GM12878 (cell line): ENCODE measurements at regions not wholly inside any gene's neighbourhood (a gene's known extent, or its start where the extent isn't known, plus 50 kb on each side); places are given as distances from the start of the nearest gene placed in this dataset.

Experiments used
- ATAC-seq: fragments of 200-7000 bp; cut with Tn5 transposase; 3 replicates; pipeline ENCODE4 v1.9.1; 2020; ENCODE audit warnings: mild to moderate bottlenecking, moderate library complexity
- BruUV-seq: library from RNA; stranded (reverse); fragments of 400-500 nt; replicated peaks from 2 replicates; lab custom pipeline; 2021; lab: Mats Ljungman, UMichigan
- CTCF ChIA-PET: fragments of 300-600 bp; sonication (Branson Sonifier 250); formaldehyde crosslinking; extraction: SDS; loops from one replicate; lab custom pipeline; 2021; ENCODE audit warnings: inconsistent platforms; lab: Yijun Ruan, JAX
- POLR2A ChIA-PET: fragments of 350-600 bp; formaldehyde crosslinking; extraction: SDS; loops from one replicate; lab custom pipeline; 2021; ENCODE audit warnings: inconsistent platforms; lab: Charles Lee
- RAD21 ChIA-PET: fragments of 300-600 bp; sonication (Branson Sonifier 250); formaldehyde crosslinking; loops from one replicate; lab custom pipeline; 2023; ENCODE audit warnings: antibody characterized with exemption; ENCODE audit not compliant: unreplicated experiment; lab: Charles Lee
- SMC1A ChIA-PET: fragments of 300-600 bp; sonication (Branson Sonifier 250); formaldehyde crosslinking; loops from one replicate; lab custom pipeline; 2023; ENCODE audit not compliant: unreplicated experiment, uncharacterized antibody; lab: Charles Lee
- DNase-seq: peaks from one replicate; pipeline ENCODE4 v3.0.0-alpha.2; 2011; ENCODE audit warnings: low read depth, low spot score
- FAIRE-seq: peaks from 3 replicates; lab custom pipeline; 2011; peaks lifted over from hg19 to GRCh38; lab: Jason Lieb, UNC
- H2AFZ ChIP-seq: 2 replicates; pipeline ENCODE4 v1.6.0; 2011; ENCODE audit warnings: low read depth, low read length, control low read depth; ENCODE audit not compliant: control insufficient read depth
- H3K27ac ChIP-seq: 2 replicates; pipeline ENCODE4 v1.5.1; 2011; ENCODE audit warnings: control low read depth; ENCODE audit not compliant: control insufficient read depth, insufficient read depth
- H3K27me3 ChIP-seq, 2 experiments: replicated peaks in 1 of 2; 2 replicates each; pipeline versions ENCODE4 v1.6.0 to v1.6.1; 2011; ENCODE audit warnings: low read length in 1 of 2; ENCODE audit not compliant: control insufficient read depth in 2 of 2, insufficient read depth in 2 of 2
- H3K36me3 ChIP-seq, 2 experiments: 2 replicates each; pipeline ENCODE4 v1.5.1; 2011; ENCODE audit warnings: low read length in 1 of 2; ENCODE audit not compliant: control insufficient read depth in 2 of 2, insufficient read depth in 2 of 2
- H3K4me1 ChIP-seq: 2 replicates; pipeline ENCODE4 v1.6.1; 2011; ENCODE audit warnings: mild to moderate bottlenecking, low read length, moderate library complexity, mixed read lengths; ENCODE audit not compliant: control insufficient read depth, insufficient read depth
- H3K4me2 ChIP-seq: 2 replicates; pipeline ENCODE4 v1.6.0; 2011; ENCODE audit warnings: control low read depth; ENCODE audit not compliant: control insufficient read depth, insufficient read depth
- H3K4me3 ChIP-seq: fragments of 200-600 bp; sonication (generic); 2 replicates; pipeline ENCODE4 v1.5.1; 2016
- H3K79me2 ChIP-seq: 2 replicates; pipeline ENCODE4 v1.6.0; 2011; ENCODE audit warnings: low read length; ENCODE audit not compliant: control insufficient read depth, insufficient read depth
- H3K9ac ChIP-seq: 2 replicates; pipeline ENCODE4 v1.8.0; 2011; ENCODE audit warnings: low read length, control low read depth, mixed read lengths; ENCODE audit not compliant: control insufficient read depth, insufficient read depth
- H3K9me3 ChIP-seq: replicated peaks from 3 replicates; pipeline ENCODE4 v1.5.1; 2011; ENCODE audit warnings: mild to moderate bottlenecking, low read length; ENCODE audit not compliant: control insufficient read depth, insufficient read depth
- H4K20me1 ChIP-seq: 2 replicates; pipeline ENCODE4 v1.6.0; 2011; ENCODE audit not compliant: control insufficient read depth, insufficient read depth
- DPF2 ChIP-seq: fragments of 450-650 bp; IDR thresholded peaks from 2 replicates; pipeline ENCODE4 v1.6.1; 2017; ENCODE audit warnings: mild to moderate bottlenecking
- EGR1 ChIP-seq, 2 experiments: IDR thresholded peaks; 1 replicate in 1 of 2; 2 replicates in 1 of 2; pipeline ENCODE4 v1.6.1; 2011 to 2012; ENCODE audit warnings: low read depth in 2 of 2, low read length in 2 of 2, borderline replicate concordance in 1 of 2, mild to moderate bottlenecking in 1 of 2, moderate library complexity in 1 of 2
- ETV6 ChIP-seq, 2 experiments: fragments of 450-650 bp in 1 of 2; IDR thresholded peaks in 1 of 2; conservative IDR thresholded peaks in 1 of 2; 2 replicates each; pipeline ENCODE4 v1.6.1; 2014; ENCODE audit warnings: antibody characterized with exemption in 1 of 2, borderline replicate concordance in 1 of 2, low read depth in 1 of 2, mild to moderate bottlenecking in 1 of 2, moderate library complexity in 1 of 2
- KLF5 ChIP-seq: fragments of 450-650 bp; IDR thresholded peaks from 2 replicates; pipeline ENCODE4 v1.6.1; 2014; ENCODE audit warnings: mild to moderate bottlenecking; ENCODE audit not compliant: partially characterized antibody
- MTA2 ChIP-seq: fragments of 450-650 bp; IDR thresholded peaks from 2 replicates; pipeline ENCODE4 v1.6.1; 2016; ENCODE audit warnings: low read depth, mild to moderate bottlenecking, moderate library complexity
- MYB ChIP-seq: fragments of 150-350 bp; IDR thresholded peaks from 2 replicates; pipeline ENCODE4 v1.6.1; 2014; ENCODE audit warnings: mild to moderate bottlenecking, low read depth, low read length, borderline replicate concordance
- MYC ChIP-seq: IDR thresholded peaks from 2 replicates; pipeline ENCODE4 v1.6.1; 2011; ENCODE audit warnings: mild to moderate bottlenecking, low read length, moderate library complexity, inconsistent platforms; ENCODE audit not compliant: insufficient read depth, insufficient replicate concordance, insufficient read length, severe bottlenecking
- POLR2AphosphoS2 ChIP-seq: IDR thresholded peaks from 2 replicates; pipeline ENCODE4 v1.6.1; 2011; ENCODE audit warnings: low read depth, mild to moderate bottlenecking, low read length, improper control_type of control experiment, moderate library complexity
- POLR2AphosphoS5 ChIP-seq: IDR thresholded peaks from 2 replicates; pipeline ENCODE4 v1.6.1; 2011; ENCODE audit warnings: mild to moderate bottlenecking, low read length, inconsistent platforms
- SPI1 ChIP-seq: IDR thresholded peaks from 2 replicates; pipeline ENCODE4 v1.6.1; 2011; ENCODE audit warnings: low read depth, mild to moderate bottlenecking, low read length, moderate library complexity, borderline replicate concordance; ENCODE audit not compliant: insufficient read depth
- ZNF622 ChIP-seq: fragments of 450-650 bp; IDR thresholded peaks from 2 replicates; pipeline ENCODE4 v1.6.1; 2017; ENCODE audit warnings: mild to moderate bottlenecking, inconsistent platforms
- WGBS: methylation state at CpG from one replicate; pipeline ENCODE4 v1.1.6; 2016; ENCODE audit warnings: low lambda C conversion rate; ENCODE audit not compliant: insufficient replicate concordance, insufficient coverage; ENCODE audit errors: missing lambda C conversion rate; 5-methylcytosine and 5-hydroxymethylcytosine counted together
- in situ Hi-C: fragments of 300-500 bp; cut with MboI; formaldehyde crosslinking; loops from 9 replicates; pipeline ENCODE4 v1.14.3; 2018; ENCODE audit warnings: mixed read lengths
- intact Hi-C: fragments of 100-400 bp; cut with micrococcal nuclease; formaldehyde crosslinking; loops from one replicate; pipeline ENCODE4 v1.14.2; 2022; ENCODE audit not compliant: unreplicated experiment
- TF ChIP-seq, protein P1 (sequence below): fragments of 450-650 bp; IDR thresholded peaks from 2 replicates; pipeline ENCODE4 v1.6.1; 2017; ENCODE audit warnings: antibody characterized with exemption, mild to moderate bottlenecking, moderate library complexity
- TF ChIP-seq, protein P2 (sequence below): fragments of 450-650 bp; conservative IDR thresholded peaks from 2 replicates; pipeline ENCODE4 v1.6.1; 2017; ENCODE audit warnings: mild to moderate bottlenecking, moderate library complexity

DNA sequence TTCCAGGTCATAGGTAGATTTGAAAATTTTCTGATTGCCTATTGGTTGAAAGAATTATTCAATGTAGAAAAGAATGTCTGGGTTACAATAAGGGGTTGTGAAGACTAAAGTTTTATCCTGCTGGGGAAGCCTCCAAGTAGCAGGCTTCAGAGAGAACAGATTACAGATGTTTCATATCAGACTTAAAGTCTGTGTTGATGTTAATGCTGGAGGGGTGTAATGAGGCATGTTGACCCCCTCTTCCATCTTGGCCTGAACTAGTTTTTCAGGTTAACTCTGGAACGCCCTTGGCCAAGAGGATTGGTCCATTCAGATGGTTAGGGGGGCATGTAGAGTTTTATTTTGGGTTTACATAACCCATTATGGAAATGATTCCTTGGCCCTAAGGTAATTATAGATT is 356.2 kb downstream of the UTRN start:
- Histone ChIP-seq H3K36me3 (no peaks in the 10 kb centered on the region), H2AFZ (no peak overlapping the region), H4K20me1 (no peaks in the 10 kb centered on the region), H3K27me3 (no peaks in the 10 kb centered on the region), H3K9me3 (no peaks in the 10 kb centered on the region), H3K4me3 (no peak overlapping the region), H3K79me2 (no peaks in the 10 kb centered on the region), H3K4me1 (no peaks in the 10 kb centered on the region), H3K9ac (no peak overlapping the region), H3K4me2 (no peak overlapping the region), H3K27ac (no peak overlapping the region)
- ChIA-PET SMC1A (no interaction called here), POLR2A (no interaction called here), CTCF (no interaction called here), RAD21 (no interaction called here)
- WGBS = 80% methylated on average over 1 of the region's 1 CpG
- TF ChIP-seq KLF5 (no peak), POLR2AphosphoS5 (no peak), MTA2 (no peak), MYB (no peak), SPI1 (no peak), EGR1 (IDR thresholded peaks at IDR 0.05; ENCODE audit: borderline replicate concordance in 1 of 2, low read depth in 2 of 2, low read length in 2 of 2) (no peak), POLR2AphosphoS2 (no peak)
- intact Hi-C loops (no loop called here), in situ Hi-C loops (no loop called here)
- no peak for DNase-seq
- no peak for FAIRE-seq
- ATAC-seq = no peak
- BruUV-seq = no TSS peak

DNA sequence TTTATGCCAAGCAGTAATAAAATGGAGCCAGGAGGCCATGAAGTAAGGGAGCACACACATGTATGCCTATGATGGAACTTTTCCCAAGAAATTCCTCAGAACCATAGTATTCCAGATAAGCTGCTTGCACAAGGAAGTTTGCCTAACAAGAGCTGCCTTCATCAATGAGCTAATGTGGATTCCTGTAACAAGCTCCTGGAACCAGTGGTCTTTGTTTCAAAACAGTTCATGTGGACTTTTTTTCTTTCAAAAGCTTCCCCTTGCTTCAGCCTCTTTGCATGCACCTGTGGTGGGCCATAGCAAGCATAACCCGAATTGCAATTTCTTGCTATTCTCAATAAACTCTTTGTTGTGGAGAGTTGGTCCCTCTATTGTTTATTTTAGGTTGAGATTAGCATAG is 359.6 kb downstream of the UTRN start:
- intact Hi-C loops = no loop called here
- TF ChIP-seq DPF2 = no peak
- TF ChIP-seq, protein P1, sequence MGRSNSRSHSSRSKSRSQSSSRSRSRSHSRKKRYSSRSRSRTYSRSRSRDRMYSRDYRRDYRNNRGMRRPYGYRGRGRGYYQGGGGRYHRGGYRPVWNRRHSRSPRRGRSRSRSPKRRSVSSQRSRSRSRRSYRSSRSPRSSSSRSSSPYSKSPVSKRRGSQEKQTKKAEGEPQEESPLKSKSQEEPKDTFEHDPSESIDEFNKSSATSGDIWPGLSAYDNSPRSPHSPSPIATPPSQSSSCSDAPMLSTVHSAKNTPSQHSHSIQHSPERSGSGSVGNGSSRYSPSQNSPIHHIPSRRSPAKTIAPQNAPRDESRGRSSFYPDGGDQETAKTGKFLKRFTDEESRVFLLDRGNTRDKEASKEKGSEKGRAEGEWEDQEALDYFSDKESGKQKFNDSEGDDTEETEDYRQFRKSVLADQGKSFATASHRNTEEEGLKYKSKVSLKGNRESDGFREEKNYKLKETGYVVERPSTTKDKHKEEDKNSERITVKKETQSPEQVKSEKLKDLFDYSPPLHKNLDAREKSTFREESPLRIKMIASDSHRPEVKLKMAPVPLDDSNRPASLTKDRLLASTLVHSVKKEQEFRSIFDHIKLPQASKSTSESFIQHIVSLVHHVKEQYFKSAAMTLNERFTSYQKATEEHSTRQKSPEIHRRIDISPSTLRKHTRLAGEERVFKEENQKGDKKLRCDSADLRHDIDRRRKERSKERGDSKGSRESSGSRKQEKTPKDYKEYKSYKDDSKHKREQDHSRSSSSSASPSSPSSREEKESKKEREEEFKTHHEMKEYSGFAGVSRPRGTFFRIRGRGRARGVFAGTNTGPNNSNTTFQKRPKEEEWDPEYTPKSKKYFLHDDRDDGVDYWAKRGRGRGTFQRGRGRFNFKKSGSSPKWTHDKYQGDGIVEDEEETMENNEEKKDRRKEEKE = no peak
- TF ChIP-seq MYC = no peak
- TF ChIP-seq ZNF622 = no peak
- no peak for TF ChIP-seq ETV6 (conservative IDR thresholded peaks at IDR 0.05 in 1 of 2, IDR thresholded peaks at IDR 0.05 in 1 of 2; ENCODE audit: borderline replicate concordance in 1 of 2, low read depth in 1 of 2)
- TF ChIP-seq MYB = no peak
- TF ChIP-seq, protein P2, sequence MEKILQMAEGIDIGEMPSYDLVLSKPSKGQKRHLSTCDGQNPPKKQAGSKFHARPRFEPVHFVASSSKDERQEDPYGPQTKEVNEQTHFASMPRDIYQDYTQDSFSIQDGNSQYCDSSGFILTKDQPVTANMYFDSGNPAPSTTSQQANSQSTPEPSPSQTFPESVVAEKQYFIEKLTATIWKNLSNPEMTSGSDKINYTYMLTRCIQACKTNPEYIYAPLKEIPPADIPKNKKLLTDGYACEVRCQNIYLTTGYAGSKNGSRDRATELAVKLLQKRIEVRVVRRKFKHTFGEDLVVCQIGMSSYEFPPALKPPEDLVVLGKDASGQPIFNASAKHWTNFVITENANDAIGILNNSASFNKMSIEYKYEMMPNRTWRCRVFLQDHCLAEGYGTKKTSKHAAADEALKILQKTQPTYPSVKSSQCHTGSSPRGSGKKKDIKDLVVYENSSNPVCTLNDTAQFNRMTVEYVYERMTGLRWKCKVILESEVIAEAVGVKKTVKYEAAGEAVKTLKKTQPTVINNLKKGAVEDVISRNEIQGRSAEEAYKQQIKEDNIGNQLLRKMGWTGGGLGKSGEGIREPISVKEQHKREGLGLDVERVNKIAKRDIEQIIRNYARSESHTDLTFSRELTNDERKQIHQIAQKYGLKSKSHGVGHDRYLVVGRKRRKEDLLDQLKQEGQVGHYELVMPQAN = no peak

More for the DNA sequence above, 359.6 kb downstream of the UTRN start:
- ATAC-seq (no peak), DNase-seq (no peak), FAIRE-seq (no peak)
- H3K9me3 ChIP-seq = no peaks in the 10 kb centered on the region; the same call in 2 of the 3 replicates
- ChIA-PET POLR2A (no interaction called here), CTCF (interaction anchor here (0.6 kb wide), 1 partner anchor 192 kb away, joined by 4 read pairs; no protein-coding TSS in a partner anchor), RAD21 (no interaction called here), SMC1A (interaction anchor here (0.9 kb wide), 2 partner anchors 48 to 134 kb away, joined by 3 read pairs; no protein-coding TSS in a partner anchor)
- H3K79me2 ChIP-seq = no peaks in the 10 kb centered on the region
- in situ Hi-C loops = no loop called here
- no peaks in the 10 kb centered on the region for H3K4me1 ChIP-seq
- H3K27ac ChIP-seq = no peak overlapping the region
- H4K20me1 ChIP-seq = no peaks in the 10 kb centered on the region
- no peaks in the 10 kb centered on the region for H3K27me3 ChIP-seq
- no peak overlapping the region for H3K4me3 ChIP-seq
- no peak overlapping the region for H3K4me2 ChIP-seq
- BruUV-seq = no TSS peak
- no peak overlapping the region for H3K9ac ChIP-seq
- no peaks in the 10 kb centered on the region for H3K36me3 ChIP-seq
- H2AFZ ChIP-seq = no peak overlapping the region
- 88% methylated on average over 1 of the region's 1 CpG for WGBS
